Endothelial cell of umbilical vein (primary cell): ENCODE measurements at regions not wholly inside any gene's neighbourhood (a gene's known extent, or its start where the extent isn't known, plus 50 kb on each side); places are given as distances from the start of the nearest gene placed in this dataset.

ENCODE experiments used
- BruUV-seq: library from RNA; stranded (reverse); fragments of 400-500 nt; replicated peaks from 2 replicates; lab custom pipeline; 2021; lab: Mats Ljungman, UMichigan
- CTCF ChIA-PET: fragments of 300-600, 350-600 bp; sonication (Branson Sonifier 250); formaldehyde crosslinking; loops from one replicate; lab custom pipeline; 2021; ENCODE audit warnings: antibody characterized with exemption, inconsistent platforms; lab: Charles Lee
- POLR2A ChIA-PET: fragments of 300-600, 350-600 bp; sonication (Branson Sonifier 250); formaldehyde crosslinking; loops from one replicate; lab custom pipeline; 2021; ENCODE audit warnings: antibody characterized with exemption, inconsistent platforms; lab: Charles Lee
- DNase-seq: peaks from one replicate; pipeline ENCODE4 v3.0.0-alpha.2; 2011; ENCODE audit warnings: low read depth, low spot score
- FAIRE-seq: peaks from 2 replicates; lab custom pipeline; 2011; peaks lifted over from hg19 to GRCh38; lab: Jason Lieb, UNC
- H2AFZ ChIP-seq: 2 replicates; pipeline ENCODE4 v1.6.0; 2012; ENCODE audit warnings: low read depth, low read length, control low read depth, inconsistent platforms
- H3K27ac ChIP-seq: 2 replicates; pipeline ENCODE4 v1.5.1; 2011; ENCODE audit warnings: low read depth, mild to moderate bottlenecking, control low read depth, low read length, moderate library complexity; ENCODE audit not compliant: insufficient read depth
- H3K27me3 ChIP-seq, 2 experiments: 2 replicates each; pipeline versions ENCODE4 v1.6.0 to v1.6.1; 2011; ENCODE audit warnings: low read length in 2 of 2, mixed read lengths in 1 of 2; ENCODE audit not compliant: control insufficient read depth in 2 of 2, insufficient read depth in 2 of 2
- H3K36me3 ChIP-seq, 2 experiments: 2 replicates in 1 of 2; 3 replicates in 1 of 2; pipeline ENCODE4 v1.5.1; 2011; ENCODE audit warnings: low read length in 2 of 2, mild to moderate bottlenecking in 1 of 2, moderate library complexity in 1 of 2; ENCODE audit not compliant: control insufficient read depth in 2 of 2, insufficient read depth in 2 of 2; ENCODE audit errors: extremely low read depth in 1 of 2
- H3K4me1 ChIP-seq: 3 replicates; pipeline ENCODE4 v1.5.1; 2011; ENCODE audit warnings: mild to moderate bottlenecking, low read length; ENCODE audit not compliant: control insufficient read depth, insufficient read depth; ENCODE audit errors: extremely low read depth
- H3K4me2 ChIP-seq: 2 replicates; pipeline ENCODE4 v1.6.1; 2011; ENCODE audit warnings: low read length, control low read depth, mixed read lengths; ENCODE audit not compliant: insufficient read depth
- H3K4me3 ChIP-seq, 3 experiments: fragments of 200-600 bp in 1 of 3; sonication (generic), shearing (Covaris generic) in 1 of 3; replicated peaks in 1 of 3; 2 replicates each; pipeline ENCODE4 v1.5.1; 2011 to 2016; ENCODE audit warnings: control low read depth in 3 of 3, low read length in 3 of 3, mild to moderate bottlenecking in 2 of 3, inconsistent platforms in 1 of 3, low read depth in 1 of 3, moderate library complexity in 1 of 3; ENCODE audit not compliant: insufficient read depth in 1 of 3
- H3K79me2 ChIP-seq: 2 replicates; pipeline ENCODE4 v1.6.0; 2012; ENCODE audit warnings: low read length, inconsistent platforms; ENCODE audit not compliant: control insufficient read depth, insufficient read depth
- H3K9ac ChIP-seq: replicated peaks from 2 replicates; pipeline ENCODE3; 2011; ENCODE audit warnings: low read length, control low read depth; ENCODE audit not compliant: insufficient read depth; ENCODE audit errors: extremely low read depth
- H3K9me1 ChIP-seq: replicated peaks from 3 replicates; pipeline ENCODE4 v1.6.0; 2011; ENCODE audit warnings: mild to moderate bottlenecking, low read length; ENCODE audit not compliant: control insufficient read depth, insufficient read depth; ENCODE audit errors: extremely low read depth
- H3K9me3 ChIP-seq: replicated peaks from 2 replicates; pipeline ENCODE4 v1.5.1; 2012; ENCODE audit warnings: low read length, inconsistent platforms; ENCODE audit not compliant: control insufficient read depth, insufficient read depth
- H4K20me1 ChIP-seq: replicated peaks from 2 replicates; pipeline ENCODE3; 2011; ENCODE audit warnings: mild to moderate bottlenecking, low read length; ENCODE audit not compliant: control insufficient read depth, insufficient read depth; ENCODE audit errors: extremely low read depth
- CTCF ChIP-seq, 2 donors: IDR thresholded peaks; 1 replicate in 1 of 2; 2 replicates in 1 of 2; pipeline ENCODE4 v1.5.1; 2011; ENCODE audit warnings: low read length in 2 of 2, mild to moderate bottlenecking in 2 of 2, moderate library complexity in 2 of 2, control low read depth in 1 of 2, inconsistent platforms in 1 of 2, low read depth in 1 of 2; ENCODE audit not compliant: insufficient read depth in 1 of 2; ENCODE audit errors: extremely low read depth in 1 of 2
- GATA2 ChIP-seq: IDR thresholded peaks from 2 replicates; pipeline ENCODE4 v1.7.0; 2011; ENCODE audit warnings: low read depth, mild to moderate bottlenecking, moderate library complexity, mixed read lengths, low read length; ENCODE audit not compliant: insufficient read length, insufficient read depth
- MYC ChIP-seq: IDR thresholded peaks from one replicate; pipeline ENCODE4 v1.6.1; 2011; ENCODE audit warnings: mild to moderate bottlenecking, low read depth, low read length
- POLR2AphosphoS5 ChIP-seq: IDR thresholded peaks from 2 replicates; pipeline ENCODE4 v1.6.1; 2012; ENCODE audit warnings: low read depth, mild to moderate bottlenecking, control low read depth, low read length, moderate library complexity; ENCODE audit not compliant: insufficient read depth
- dilution Hi-C: fragments of 300-500 bp; cut with MboI; formaldehyde crosslinking; loops from one replicate; pipeline ENCODE4 v1.15.0; 2019; ENCODE audit warnings: low sequenced_read_pairs; ENCODE audit not compliant: extremely low pct_ligation_motif_present
- intact Hi-C: fragments of 100-400 bp; cut with micrococcal nuclease; formaldehyde crosslinking; loops from one replicate; pipeline ENCODE4 v1.10.0; 2022

GRCh38 chr17:77700165-77700881 lies 258.2 kb upstream of the TNRC6C start:
- CTCF ChIA-PET: no interaction called here
- peaks cover 21 to 23% of the 10 kb centered on the region in 2 experiments for H3K27me3 ChIP-seq

More at GRCh38 chr17:77700165-77700881, 258.2 kb upstream of the TNRC6C start:
- dilution Hi-C loops (no loop called here), intact Hi-C loops (no loop called here)
- FAIRE-seq (no peak), DNase-seq (no peak)
- no TSS peak for BruUV-seq
- Histone ChIP-seq H3K27ac (no peak overlapping the region), H3K79me2 (no peaks in the 10 kb centered on the region), H3K9me1 (no peaks in the 10 kb centered on the region), H3K4me3 (no peak overlapping the region), H2AFZ (no peak overlapping the region), H3K36me3 (no peaks in the 10 kb centered on the region), H3K9me3 (peaks cover 2% of the 10 kb centered on the region), H3K9ac (no peak overlapping the region), H3K4me1 (no peaks in the 10 kb centered on the region), H3K4me2 (no peak overlapping the region), H4K20me1 (no peaks in the 10 kb centered on the region)
- POLR2A ChIA-PET: no interaction called here
- TF ChIP-seq GATA2: no peak
- no peak for TF ChIP-seq MYC
- TF ChIP-seq POLR2AphosphoS5: no peak
- TF ChIP-seq CTCF (IDR thresholded peaks at IDR 0.05; ENCODE audit: extremely low read depth in 1 of 2, insufficient read depth in 1 of 2, low read depth in 1 of 2, low read length in 2 of 2): no peak
